ENCODE measurements at regions not wholly inside any gene's neighbourhood (a gene's known extent, or its start where the extent isn't known, plus 50 kb on each side); places are given as distances from the start of the nearest gene placed in this dataset.
"Not testable (repeated sequence)": the region's sequence is repeated elsewhere in the genome, so short reads cannot be mapped to it uniquely, and the experiment has no call there.

DNA sequence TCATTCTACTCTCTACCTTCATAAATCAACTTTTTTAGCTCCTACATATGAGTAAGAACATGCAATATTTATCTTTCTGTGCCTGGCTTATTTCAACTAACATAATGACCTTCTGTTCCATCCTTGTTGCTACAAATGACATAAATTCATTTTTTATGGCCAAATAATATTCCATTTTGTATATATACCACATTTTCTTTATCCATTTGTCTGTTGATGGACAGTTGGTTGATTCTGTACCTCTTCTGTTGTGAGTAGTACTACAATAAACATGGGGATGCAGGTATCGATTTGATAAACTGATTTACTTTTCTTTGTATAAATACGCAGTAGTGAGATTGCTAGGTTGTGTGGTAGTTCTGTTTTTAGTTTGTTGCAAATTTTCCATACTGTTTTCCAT is 279.5 kb upstream of the NFIA start:
- no peak for DNase-seq

DNA sequence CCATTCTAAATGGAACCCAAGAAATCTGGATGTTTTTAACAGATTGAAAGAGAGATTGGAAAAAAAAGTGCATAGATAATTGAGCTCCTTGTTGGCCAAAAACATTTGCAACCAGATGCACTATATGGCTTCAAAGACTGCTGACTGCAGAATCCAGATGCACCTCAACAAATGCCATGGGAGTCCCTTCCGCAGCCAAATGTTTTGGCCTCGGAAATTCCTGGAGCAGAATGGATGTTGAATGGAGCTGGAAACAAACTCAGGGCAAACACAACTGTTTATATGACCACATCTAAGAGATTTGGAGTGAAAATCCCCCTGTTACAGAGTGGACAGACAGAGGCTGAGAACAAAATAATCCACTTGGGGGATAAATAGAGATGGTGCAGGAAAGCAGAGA is 285.0 kb upstream of the NFIA start:
- no peak for DNase-seq

DNA sequence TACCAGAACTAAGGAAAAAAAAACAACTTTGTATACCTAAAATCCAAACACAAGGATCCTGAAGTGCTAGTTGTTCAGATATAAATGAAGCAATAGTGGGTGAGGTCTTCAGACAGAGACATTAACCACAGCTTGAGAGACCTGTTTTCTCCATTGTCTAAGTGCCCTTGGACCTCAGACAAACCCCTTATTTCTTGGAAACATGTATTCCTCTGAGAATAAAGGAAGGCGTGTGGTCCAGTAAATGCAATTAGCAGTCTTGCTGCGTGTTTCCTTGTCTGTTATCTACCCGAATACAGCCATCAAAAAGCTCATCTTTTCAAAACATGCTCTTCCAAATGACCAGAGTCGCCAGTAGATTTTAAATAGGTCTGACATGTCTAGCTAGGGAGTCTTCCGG is 291.1 kb upstream of the NFIA start:
- no peak for DNase-seq

- not testable (repeated sequence) for DNase-seq
Observed at GRCh38 chr1:60773099-60773498, 309.3 kb upstream of the NFIA start.

DNA sequence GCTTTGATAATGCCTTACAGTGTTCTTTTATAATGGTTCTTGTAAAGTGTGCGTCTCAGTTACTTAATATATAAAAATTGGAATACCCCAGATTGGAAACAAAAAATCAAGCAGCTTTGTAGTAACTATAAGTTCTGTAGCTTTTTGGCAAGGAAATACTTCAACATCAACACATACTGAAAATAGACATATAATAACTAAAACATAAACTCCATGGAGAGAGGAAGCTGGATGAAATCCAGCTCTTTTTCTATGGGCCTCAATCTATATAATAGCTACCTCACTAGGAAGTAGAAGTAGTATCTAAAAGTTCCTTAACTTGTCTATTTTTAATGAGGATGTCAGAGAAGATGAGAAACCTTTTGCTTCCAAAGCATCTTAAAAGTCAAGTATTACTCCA is 313.3 kb upstream of the NFIA start:
- DNase-seq, result no peak

DNA sequence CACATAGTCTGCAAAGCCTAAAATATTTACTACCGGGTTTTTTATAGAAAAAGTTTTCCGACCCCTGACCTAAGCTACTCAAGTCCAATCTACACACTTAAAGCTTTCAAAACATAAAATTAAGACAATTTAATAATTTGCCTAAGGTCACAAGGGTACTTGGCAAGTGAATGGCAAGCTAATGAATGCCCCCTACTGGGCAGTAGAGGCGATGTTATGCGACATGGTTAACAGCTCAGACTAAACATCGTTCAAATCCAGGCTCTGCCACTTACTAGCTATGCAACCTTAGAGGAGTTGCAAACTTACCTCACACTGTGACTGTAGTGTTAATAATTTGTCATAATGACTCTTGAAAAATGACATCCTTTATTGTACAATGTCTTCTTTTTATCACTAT is 317.2 kb upstream of the NFIA start:
- no peak for DNase-seq

GRCh38 chr1:60764489-60764888 is 317.9 kb upstream of the NFIA start:
- DNase-seq, result no peak

DNA sequence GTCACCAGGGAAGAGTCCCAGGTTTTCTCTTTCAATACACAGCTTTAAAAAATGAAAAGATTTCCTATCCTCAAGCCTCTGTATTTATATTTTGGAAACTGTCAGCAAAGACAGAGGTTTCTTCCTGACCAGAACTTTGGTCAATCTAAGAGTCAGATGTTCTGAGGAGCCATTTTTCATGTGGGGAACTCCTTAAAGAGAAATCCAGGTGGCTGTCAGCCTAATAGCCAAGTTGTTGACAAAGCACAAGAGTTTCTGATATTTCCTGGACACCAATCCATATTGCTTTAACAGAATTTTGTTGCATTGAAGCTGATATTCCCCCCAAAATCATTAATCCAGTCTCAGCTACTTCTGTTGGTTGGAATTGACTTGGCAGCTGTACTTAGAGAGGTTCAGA is 318.6 kb upstream of the NFIA start:
- no peak for DNase-seq

DNA sequence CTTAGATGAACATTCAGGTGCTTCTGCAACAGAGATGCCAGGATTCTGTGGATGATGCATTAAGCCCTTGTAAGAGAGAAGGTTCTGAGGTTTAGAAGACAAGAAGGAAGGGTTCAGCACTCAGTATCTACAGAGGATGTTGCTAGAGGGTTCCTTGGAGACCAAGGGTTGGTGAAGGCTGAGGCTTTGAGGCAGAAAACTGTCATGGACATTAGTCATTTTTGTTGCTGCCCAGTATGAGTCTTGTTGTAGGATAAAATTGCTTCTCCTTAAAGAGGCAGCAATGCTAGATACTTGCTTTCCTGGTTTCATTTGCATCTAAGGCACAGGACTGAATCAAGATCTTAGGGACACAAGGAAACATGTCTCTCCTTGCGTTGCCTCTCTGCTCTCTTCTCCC is 319.4 kb upstream of the NFIA start:
- DNase-seq, result no peak

GRCh38 chr1:60762176-60762575 is 320.2 kb upstream of the NFIA start:
- no peak for DNase-seq

DNA sequence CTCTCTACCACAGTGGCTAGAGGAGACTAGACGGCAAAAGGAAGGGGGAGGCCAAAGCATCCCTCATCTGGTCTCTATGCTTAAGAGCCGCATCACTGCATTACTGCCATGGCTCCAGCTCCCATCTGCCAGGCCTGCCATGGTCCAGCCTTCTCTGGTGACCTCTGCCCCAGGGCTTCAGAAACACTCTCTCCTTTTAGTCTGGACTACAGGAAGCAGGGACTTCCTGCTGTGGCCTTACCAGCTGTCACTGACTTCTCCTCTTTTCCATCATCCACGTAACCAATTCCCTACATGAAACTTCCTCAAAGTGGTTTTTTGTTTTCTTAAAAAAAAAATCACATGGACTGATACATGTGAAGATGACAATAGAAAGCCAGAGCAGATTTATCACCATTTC is 323.1 kb upstream of the NFIA start:
- DNase-seq, result no peak

GRCh38 chr1:60757485-60757884 is 324.9 kb upstream of the NFIA start:
- DNase-seq, result no peak

- DNase-seq, result no peak
Observed at GRCh38 chr1:60753036-60753900, 329.1 kb upstream of the NFIA start.

DNA sequence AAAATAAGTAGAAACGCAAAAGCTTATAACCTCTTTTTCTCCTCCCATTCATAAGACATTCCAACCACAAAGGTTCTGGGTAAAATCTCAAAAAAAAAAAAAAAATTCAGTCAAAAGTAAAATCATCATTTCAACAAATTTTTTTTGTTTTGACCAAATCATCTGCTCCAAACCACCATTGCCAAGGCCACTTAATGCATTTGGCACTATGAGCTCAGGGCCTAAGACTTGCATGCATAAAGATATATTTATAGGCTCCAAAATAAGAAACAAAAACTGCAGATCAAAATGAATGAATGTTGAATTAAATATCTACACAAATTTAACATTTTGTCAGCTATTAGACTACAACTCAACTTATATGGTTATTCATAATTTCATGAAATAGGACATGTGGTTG is 331.1 kb upstream of the NFIA start:
- DNase-seq, result no peak

GRCh38 chr1:60747353-60747752 is 335.0 kb upstream of the NFIA start:
- DNase-seq, result no peak

- no peak for DNase-seq
Observed at GRCh38 chr1:60746278-60746791, 336.0 kb upstream of the NFIA start.

DNA sequence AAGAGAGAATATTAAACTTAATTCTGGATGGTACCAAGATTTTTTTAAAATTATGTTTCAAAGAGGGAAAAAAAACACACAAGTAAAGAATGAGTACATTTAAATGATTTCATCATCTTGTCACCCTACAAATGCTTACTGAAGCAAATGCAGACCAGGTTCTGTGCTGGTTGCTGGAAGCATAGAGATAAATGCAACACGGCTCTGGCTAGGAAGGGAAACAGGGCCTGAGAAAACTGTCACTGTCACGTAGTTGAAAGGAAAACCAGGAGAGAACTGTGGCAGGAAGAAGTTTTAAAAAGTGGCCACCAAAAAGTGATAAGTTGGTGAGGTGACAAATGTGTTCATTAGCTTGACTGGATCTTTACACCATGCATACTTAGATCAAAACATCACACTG is 336.9 kb upstream of the NFIA start:
- no peak for DNase-seq

DNA sequence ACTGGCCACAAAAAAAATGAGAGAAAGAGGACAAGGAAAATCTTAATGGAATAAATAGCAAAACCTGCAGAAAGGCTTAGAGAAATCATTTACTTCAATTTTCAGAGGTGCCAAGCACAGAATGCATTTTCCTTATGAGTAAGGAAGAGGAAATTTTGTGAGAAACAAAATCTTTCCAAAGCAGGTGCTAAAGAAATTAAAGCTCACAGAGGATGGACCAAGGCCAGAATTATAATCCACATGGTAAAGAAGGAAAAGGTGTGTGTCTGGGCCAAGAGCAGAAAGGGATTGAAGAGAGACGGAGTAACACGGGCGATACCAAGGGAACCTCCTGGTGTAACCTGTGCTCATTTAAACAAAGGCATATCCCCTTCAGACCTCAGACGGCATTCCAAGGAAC is 340.0 kb upstream of the NFIA start:
- no peak for DNase-seq

DNA sequence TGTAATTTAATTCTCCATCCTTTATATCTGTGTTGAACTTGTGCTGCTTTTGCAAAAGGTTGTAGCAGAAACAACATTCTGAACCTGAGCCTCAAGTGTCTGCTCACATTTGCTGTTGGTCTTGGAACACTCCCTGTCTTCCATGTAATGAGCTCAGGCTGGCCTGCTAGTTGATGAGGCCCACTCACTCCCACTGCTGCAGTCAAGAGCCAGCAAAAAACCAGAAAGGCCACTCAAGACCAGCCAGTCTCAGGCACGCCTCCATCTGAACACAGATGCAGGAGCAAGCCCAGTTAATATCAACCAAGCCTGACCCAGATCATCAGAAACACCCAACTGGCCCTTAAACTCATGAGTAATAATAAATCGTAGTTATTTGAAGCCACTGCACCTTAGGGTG is 342.2 kb upstream of the NFIA start:
- no peak for DNase-seq

DNA sequence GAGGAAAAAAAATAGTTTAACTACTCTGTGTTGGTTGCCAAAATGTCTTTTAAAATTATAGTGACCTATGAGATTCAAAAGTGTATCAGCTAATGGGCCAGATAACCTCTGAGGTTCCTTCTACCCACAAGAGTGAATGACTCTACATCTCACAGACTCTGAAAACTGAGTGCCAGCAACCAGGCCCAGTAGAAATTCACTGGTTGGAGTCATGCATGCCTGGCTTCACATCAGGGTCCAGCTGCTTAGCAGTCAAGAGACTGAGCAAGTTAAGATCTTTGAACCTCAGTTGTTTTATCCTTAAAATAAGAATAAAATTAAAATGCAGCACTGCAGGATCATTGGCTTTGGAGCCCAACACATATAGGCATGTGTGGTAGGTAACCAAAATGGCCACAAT is 342.6 kb upstream of the NFIA start:
- no peak for DNase-seq

GRCh38 chr1:60732977-60733401 is 349.4 kb upstream of the NFIA start:
- no peak for DNase-seq

DNA sequence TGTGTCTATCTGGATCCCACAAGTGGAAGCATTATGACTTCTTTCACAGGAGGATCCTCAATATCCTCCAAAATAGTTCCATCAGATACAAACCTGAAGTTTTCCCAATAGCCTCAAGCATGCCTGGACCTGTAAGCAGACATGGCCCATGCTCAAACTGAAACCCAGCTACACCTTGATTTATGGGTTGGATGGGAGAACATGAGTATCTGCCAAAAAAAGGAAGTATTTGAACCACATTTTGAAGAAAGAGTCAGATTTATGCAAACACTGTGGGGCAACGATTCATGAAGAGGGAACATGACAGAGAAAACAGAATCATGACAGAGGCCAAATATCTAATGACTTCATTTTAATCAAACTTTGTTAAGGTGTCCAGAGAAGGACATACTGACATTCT is 351.0 kb upstream of the NFIA start:
- DNase-seq, result no peak

GRCh38 chr1:60727552-60727951 is 354.8 kb upstream of the NFIA start:
- no peak for DNase-seq

GRCh38 chr1:60716472-60716871 is 365.9 kb upstream of the NFIA start:
- DNase-seq, result no peak

GRCh38 chr1:60715970-60716369 is 366.4 kb upstream of the NFIA start:
- no peak for DNase-seq

Measured in CD4-positive, alpha-beta T cell treated with Interleukin-17A for 4 hours (primary cell).